ENCODE measurements at regions not wholly inside any gene's neighbourhood (a gene's known extent, or its start where the extent isn't known, plus 50 kb on each side); places are given as distances from the start of the nearest gene placed in this dataset.

GRCh38 chr20:6612606-6612923 lies 154.9 kb upstream of the BMP2 start:
- H3K4me3 ChIP-seq (ENCODE audit: low read depth, low read length) = no peak overlapping the region
- no peak for TF ChIP-seq CTCF (IDR thresholded peaks at IDR 0.05; ENCODE audit: control insufficient read depth, extremely low read depth, insufficient read depth)
- no peak for DNase-seq (ENCODE audit: low read depth)

DNA sequence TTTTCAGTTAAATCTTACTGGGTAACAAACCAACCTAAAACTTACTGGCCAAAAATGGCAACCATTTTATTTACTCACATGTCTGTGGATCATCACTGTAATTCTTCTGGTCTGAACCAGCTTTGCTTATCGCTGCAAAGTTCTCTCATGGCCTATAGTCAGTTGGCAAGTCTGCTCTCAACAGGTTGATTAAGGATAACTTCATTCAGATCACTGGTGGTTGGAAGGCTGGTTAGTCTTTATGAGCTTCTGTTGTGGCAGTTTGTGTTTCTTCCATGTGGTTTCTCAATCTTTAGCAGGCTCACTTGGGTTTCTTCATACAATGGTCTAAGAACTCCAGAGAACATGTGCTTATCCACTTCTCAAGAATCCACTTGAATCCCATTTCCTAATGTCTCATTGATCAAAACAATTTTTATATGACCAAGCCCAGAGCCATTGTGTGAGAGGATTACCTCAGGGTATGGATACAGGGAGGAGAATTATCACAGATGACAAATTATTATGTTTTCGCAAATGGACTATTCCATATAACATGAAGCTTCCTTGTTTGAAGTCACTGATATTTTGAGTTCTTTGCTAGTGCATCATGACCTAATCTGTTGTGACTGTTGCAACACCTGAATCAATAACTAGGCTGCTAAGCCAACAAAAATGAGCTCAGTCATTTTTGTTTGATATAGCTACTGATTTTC lies 155.4 kb upstream of the BMP2 start:
- no peak for DNase-seq (ENCODE audit: low read depth)
- no peak overlapping the region for H3K4me3 ChIP-seq (ENCODE audit: low read depth, low read length)
- no peak for TF ChIP-seq CTCF (IDR thresholded peaks at IDR 0.05; ENCODE audit: control insufficient read depth, extremely low read depth, insufficient read depth)

- DNase-seq (ENCODE audit: low read depth) = no peak
- H3K4me3 ChIP-seq (ENCODE audit: low read depth, low read length) = no peak overlapping the region
- no peak for TF ChIP-seq CTCF (IDR thresholded peaks at IDR 0.05; ENCODE audit: control insufficient read depth, extremely low read depth, insufficient read depth)
Observed at GRCh38 chr20:6606651-6607050, 160.8 kb upstream of the BMP2 start.

DNA sequence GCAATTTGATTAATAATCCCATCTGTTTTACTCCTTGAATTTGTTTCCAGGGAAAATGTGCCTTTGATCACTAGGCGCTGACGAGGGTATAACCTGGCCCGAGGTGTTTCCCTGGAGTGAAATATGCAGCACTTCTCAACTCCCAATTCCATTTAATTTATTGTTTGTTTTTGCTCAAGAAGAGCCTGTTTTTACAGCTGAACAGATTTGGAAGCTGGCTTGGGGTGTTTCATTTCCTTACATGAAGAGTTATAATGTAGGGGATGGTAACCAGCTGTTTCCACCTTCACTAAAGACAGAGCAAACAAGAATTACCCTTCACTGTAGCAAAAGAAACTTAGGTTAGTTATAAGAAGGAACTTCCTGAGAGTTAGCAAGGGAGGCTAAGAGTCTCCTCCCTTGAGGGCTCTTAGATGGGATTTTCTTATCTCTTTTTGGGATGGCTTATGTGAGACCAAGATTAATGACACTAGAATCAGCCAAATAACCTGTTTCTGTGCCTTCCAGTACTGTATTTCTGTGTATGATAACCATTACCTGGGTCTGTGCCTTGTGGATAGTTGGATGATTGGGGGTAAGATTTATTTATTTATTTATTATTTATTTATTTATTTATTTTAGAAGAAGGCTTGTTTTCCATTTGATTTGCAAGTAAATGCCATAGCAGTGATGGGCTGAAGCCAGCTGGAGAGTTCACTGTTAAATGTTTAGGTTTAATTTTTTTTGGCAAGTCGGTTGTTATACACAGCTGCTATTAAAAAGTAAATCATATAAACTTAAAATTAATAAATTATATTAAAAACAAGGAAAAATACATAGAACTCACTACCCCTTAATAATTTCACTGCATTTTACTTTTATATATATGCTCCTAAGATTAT lies 162.2 kb upstream of the BMP2 start:
- TF ChIP-seq CTCF (IDR thresholded peaks at IDR 0.05; ENCODE audit: control insufficient read depth, extremely low read depth, insufficient read depth) = no peak
- no peak for DNase-seq (ENCODE audit: low read depth)
- H3K4me3 ChIP-seq (ENCODE audit: low read depth, low read length) = no peak overlapping the region

- DNase-seq (ENCODE audit: low read depth) = no peak
- no peak overlapping the region for H3K4me3 ChIP-seq (ENCODE audit: low read depth, low read length)
- no peak for TF ChIP-seq CTCF (IDR thresholded peaks at IDR 0.05; ENCODE audit: control insufficient read depth, extremely low read depth, insufficient read depth)
Observed at GRCh38 chr20:6604179-6604578, 163.3 kb upstream of the BMP2 start.

GRCh38 chr20:6599876-6600735 lies 167.4 kb upstream of the BMP2 start:
- TF ChIP-seq CTCF (IDR thresholded peaks at IDR 0.05; ENCODE audit: control insufficient read depth, extremely low read depth, insufficient read depth) = no peak
- H3K4me3 ChIP-seq (ENCODE audit: low read depth, low read length) = no peak overlapping the region
- DNase-seq (ENCODE audit: low read depth) = no peak

All from LNCaP clone FGC (cell line).